HG03439 (cell line): ENCODE measurements at regions not wholly inside any gene's neighbourhood (a gene's known extent, or its start where the extent isn't known, plus 50 kb on each side); places are given as distances from the start of the nearest gene placed in this dataset.

Experiments used
- ATAC-seq: cut with Tn5 transposase; IDR thresholded peaks from one replicate; pipeline ENCODE4 v1.9.1; 2021; ENCODE audit warnings: mild to moderate bottlenecking, moderate library complexity; ENCODE audit not compliant: unreplicated experiment

GRCh38 chr4:13137390-13137789 lies 346.8 kb downstream of the RAB28 start:
- no peak for ATAC-seq

GRCh38 chr4:13133700-13134099 lies 350.4 kb downstream of the RAB28 start:
- no peak for ATAC-seq

- ATAC-seq = no peak
Measured at GRCh38 chr4:13130848-13131247, 353.3 kb downstream of the RAB28 start.

- ATAC-seq = no peak
Measured at GRCh38 chr4:13129095-13129494, 355.0 kb downstream of the RAB28 start.

- no peak for ATAC-seq
Measured at GRCh38 chr4:13126976-13127910, 356.9 kb downstream of the RAB28 start.

- ATAC-seq = no peak
Measured at GRCh38 chr4:13118633-13119032, 365.5 kb downstream of the RAB28 start.

GRCh38 chr4:13117185-13117584 lies 367.0 kb downstream of the RAB28 start:
- no peak for ATAC-seq

- no peak for ATAC-seq
Measured at GRCh38 chr4:13112030-13112429, 372.1 kb downstream of the RAB28 start.

GRCh38 chr4:13109536-13109935 lies 374.6 kb downstream of the RAB28 start:
- ATAC-seq = no peak

- no peak for ATAC-seq
Measured at GRCh38 chr4:13108096-13108495, 376.0 kb downstream of the RAB28 start.

- ATAC-seq = no peak
Measured at GRCh38 chr4:13103382-13104015, 380.6 kb downstream of the RAB28 start.

- no peak for ATAC-seq
Measured at GRCh38 chr4:13102092-13102742, 381.9 kb downstream of the RAB28 start.

GRCh38 chr4:13097971-13098370 lies 386.2 kb downstream of the RAB28 start:
- no peak for ATAC-seq

GRCh38 chr4:13095722-13096121 lies 388.4 kb downstream of the RAB28 start:
- ATAC-seq = no peak

- no peak for ATAC-seq
Measured at GRCh38 chr4:13093170-13093569, 391.0 kb downstream of the RAB28 start.

GRCh38 chr4:13092702-13093101 lies 391.4 kb downstream of the RAB28 start:
- ATAC-seq = no peak

- no peak for ATAC-seq
Measured at GRCh38 chr4:13089659-13089998, 394.5 kb downstream of the RAB28 start.

GRCh38 chr4:13088726-13089658 lies 395.1 kb downstream of the RAB28 start:
- ATAC-seq = no peak

GRCh38 chr4:13087041-13087440 lies 397.1 kb downstream of the RAB28 start:
- ATAC-seq = no peak

- ATAC-seq = no peak
Measured at GRCh38 chr4:13084210-13084609, 399.9 kb downstream of the RAB28 start.

- ATAC-seq = no peak
Measured at GRCh38 chr4:13081830-13082229, 402.3 kb downstream of the RAB28 start.
